ENCODE measurements at regions not wholly inside any gene's neighbourhood (a gene's known extent, or its start where the extent isn't known, plus 50 kb on each side); places are given as distances from the start of the nearest gene placed in this dataset.

DNA sequence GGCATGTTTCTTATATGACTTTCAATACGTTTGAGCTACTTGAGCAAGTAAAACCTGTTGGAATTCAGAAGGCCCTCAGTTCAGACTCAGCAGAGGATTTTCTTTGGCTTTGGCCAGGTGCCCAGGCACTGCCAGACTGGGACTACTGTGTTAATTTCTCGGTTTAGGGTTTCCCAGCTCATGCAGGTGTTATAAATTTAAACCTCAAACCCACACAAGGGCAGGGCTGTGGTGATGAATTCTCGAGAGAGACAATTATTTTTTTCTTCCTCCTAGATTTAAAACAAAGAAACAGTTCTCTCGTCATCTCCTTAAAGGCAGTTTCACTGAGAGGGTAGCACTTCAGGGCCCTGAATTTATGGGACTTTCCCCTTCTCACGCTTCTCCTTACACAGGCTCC is 406.0 kb upstream of the PIK3R1 start (continued):
- no peak for TF ChIP-seq NFYB (IDR thresholded peaks at IDR 0.05; ENCODE audit: insufficient read depth, low read depth, low read length)
- TF ChIP-seq NR2C2 (IDR thresholded peaks at IDR 0.05; ENCODE audit: borderline replicate concordance, control insufficient read depth, insufficient read length, low read depth) = no peak
- no peak for TF ChIP-seq CBX3 (IDR thresholded peaks at IDR 0.05; ENCODE audit: borderline replicate concordance, low read depth)
- TF ChIP-seq, protein P1, sequence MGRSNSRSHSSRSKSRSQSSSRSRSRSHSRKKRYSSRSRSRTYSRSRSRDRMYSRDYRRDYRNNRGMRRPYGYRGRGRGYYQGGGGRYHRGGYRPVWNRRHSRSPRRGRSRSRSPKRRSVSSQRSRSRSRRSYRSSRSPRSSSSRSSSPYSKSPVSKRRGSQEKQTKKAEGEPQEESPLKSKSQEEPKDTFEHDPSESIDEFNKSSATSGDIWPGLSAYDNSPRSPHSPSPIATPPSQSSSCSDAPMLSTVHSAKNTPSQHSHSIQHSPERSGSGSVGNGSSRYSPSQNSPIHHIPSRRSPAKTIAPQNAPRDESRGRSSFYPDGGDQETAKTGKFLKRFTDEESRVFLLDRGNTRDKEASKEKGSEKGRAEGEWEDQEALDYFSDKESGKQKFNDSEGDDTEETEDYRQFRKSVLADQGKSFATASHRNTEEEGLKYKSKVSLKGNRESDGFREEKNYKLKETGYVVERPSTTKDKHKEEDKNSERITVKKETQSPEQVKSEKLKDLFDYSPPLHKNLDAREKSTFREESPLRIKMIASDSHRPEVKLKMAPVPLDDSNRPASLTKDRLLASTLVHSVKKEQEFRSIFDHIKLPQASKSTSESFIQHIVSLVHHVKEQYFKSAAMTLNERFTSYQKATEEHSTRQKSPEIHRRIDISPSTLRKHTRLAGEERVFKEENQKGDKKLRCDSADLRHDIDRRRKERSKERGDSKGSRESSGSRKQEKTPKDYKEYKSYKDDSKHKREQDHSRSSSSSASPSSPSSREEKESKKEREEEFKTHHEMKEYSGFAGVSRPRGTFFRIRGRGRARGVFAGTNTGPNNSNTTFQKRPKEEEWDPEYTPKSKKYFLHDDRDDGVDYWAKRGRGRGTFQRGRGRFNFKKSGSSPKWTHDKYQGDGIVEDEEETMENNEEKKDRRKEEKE (IDR thresholded peaks at IDR 0.05) = no peak
- TF ChIP-seq SMAD5 (IDR thresholded peaks at IDR 0.05; ENCODE audit: low read depth) = no peak
- TF ChIP-seq, protein P2, sequence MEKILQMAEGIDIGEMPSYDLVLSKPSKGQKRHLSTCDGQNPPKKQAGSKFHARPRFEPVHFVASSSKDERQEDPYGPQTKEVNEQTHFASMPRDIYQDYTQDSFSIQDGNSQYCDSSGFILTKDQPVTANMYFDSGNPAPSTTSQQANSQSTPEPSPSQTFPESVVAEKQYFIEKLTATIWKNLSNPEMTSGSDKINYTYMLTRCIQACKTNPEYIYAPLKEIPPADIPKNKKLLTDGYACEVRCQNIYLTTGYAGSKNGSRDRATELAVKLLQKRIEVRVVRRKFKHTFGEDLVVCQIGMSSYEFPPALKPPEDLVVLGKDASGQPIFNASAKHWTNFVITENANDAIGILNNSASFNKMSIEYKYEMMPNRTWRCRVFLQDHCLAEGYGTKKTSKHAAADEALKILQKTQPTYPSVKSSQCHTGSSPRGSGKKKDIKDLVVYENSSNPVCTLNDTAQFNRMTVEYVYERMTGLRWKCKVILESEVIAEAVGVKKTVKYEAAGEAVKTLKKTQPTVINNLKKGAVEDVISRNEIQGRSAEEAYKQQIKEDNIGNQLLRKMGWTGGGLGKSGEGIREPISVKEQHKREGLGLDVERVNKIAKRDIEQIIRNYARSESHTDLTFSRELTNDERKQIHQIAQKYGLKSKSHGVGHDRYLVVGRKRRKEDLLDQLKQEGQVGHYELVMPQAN (conservative IDR thresholded peaks at IDR 0.05) = no peak
- TF ChIP-seq SMAD1 (IDR thresholded peaks at IDR 0.05; ENCODE audit: low read depth, partially characterized antibody) = peak; percentile 74
- TF ChIP-seq ETV6 (conservative IDR thresholded peaks at IDR 0.05 in 1 of 2, IDR thresholded peaks at IDR 0.05 in 1 of 2; ENCODE audit: borderline replicate concordance in 1 of 2, low read depth in 1 of 2) = no peak
- TF ChIP-seq KLF5 (IDR thresholded peaks at IDR 0.05; ENCODE audit: partially characterized antibody) = no peak
- TF ChIP-seq EP300 (IDR thresholded peaks at IDR 0.05; ENCODE audit: borderline replicate concordance in 1 of 2, control insufficient read depth in 1 of 2, low read depth in 2 of 2, low read length in 2 of 2) = peak; percentile 68 to 73; a peak in 2 of 4 replicates
- TF ChIP-seq SIX5 (IDR thresholded peaks at IDR 0.05; ENCODE audit: low read depth, low read length, severe bottlenecking) = no peak
- peak; percentile 79; the same call in 1 of the 2 replicates for TF ChIP-seq NFIC (IDR thresholded peaks at IDR 0.05; ENCODE audit: low read depth, low read length)
- TF ChIP-seq KAT2A (conservative IDR thresholded peaks at IDR 0.05; ENCODE audit: control insufficient read depth, low read depth, low read length) = no peak
- TF ChIP-seq, protein P3, sequence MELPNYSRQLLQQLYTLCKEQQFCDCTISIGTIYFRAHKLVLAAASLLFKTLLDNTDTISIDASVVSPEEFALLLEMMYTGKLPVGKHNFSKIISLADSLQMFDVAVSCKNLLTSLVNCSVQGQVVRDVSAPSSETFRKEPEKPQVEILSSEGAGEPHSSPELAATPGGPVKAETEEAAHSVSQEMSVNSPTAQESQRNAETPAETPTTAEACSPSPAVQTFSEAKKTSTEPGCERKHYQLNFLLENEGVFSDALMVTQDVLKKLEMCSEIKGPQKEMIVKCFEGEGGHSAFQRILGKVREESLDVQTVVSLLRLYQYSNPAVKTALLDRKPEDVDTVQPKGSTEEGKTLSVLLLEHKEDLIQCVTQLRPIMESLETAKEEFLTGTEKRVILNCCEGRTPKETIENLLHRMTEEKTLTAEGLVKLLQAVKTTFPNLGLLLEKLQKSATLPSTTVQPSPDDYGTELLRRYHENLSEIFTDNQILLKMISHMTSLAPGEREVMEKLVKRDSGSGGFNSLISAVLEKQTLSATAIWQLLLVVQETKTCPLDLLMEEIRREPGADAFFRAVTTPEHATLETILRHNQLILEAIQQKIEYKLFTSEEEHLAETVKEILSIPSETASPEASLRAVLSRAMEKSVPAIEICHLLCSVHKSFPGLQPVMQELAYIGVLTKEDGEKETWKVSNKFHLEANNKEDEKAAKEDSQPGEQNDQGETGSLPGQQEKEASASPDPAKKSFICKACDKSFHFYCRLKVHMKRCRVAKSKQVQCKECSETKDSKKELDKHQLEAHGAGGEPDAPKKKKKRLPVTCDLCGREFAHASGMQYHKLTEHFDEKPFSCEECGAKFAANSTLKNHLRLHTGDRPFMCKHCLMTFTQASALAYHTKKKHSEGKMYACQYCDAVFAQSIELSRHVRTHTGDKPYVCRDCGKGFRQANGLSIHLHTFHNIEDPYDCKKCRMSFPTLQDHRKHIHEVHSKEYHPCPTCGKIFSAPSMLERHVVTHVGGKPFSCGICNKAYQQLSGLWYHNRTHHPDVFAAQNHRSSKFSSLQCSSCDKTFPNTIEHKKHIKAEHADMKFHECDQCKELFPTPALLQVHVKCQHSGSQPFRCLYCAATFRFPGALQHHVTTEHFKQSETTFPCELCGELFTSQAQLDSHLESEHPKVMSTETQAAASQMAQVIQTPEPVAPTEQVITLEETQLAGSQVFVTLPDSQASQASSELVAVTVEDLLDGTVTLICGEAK (IDR thresholded peaks at IDR 0.05; ENCODE audit: borderline replicate concordance) = no peak
- TF ChIP-seq CHD4 (IDR thresholded peaks at IDR 0.05) = no peak
- TF ChIP-seq, protein P4, sequence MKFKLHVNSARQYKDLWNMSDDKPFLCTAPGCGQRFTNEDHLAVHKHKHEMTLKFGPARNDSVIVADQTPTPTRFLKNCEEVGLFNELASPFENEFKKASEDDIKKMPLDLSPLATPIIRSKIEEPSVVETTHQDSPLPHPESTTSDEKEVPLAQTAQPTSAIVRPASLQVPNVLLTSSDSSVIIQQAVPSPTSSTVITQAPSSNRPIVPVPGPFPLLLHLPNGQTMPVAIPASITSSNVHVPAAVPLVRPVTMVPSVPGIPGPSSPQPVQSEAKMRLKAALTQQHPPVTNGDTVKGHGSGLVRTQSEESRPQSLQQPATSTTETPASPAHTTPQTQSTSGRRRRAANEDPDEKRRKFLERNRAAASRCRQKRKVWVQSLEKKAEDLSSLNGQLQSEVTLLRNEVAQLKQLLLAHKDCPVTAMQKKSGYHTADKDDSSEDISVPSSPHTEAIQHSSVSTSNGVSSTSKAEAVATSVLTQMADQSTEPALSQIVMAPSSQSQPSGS (IDR thresholded peaks at IDR 0.05; ENCODE audit: low read length) = peak; percentile 43; the same call in 1 of the 2 replicates
- TF ChIP-seq HDAC6 (IDR thresholded peaks at IDR 0.05; ENCODE audit: unreplicated experiment) = no peak
